HepG2 (cell line): ENCODE measurements at regions not wholly inside any gene's neighbourhood (a gene's known extent, or its start where the extent isn't known, plus 50 kb on each side); places are given as distances from the start of the nearest gene placed in this dataset.

Experiments used
- ATAC-seq: fragments of 200-7000 bp; cut with Tn5 transposase; 3 replicates; pipeline ENCODE4 v1.9.1; 2020; ENCODE audit warnings: mild to moderate bottlenecking, moderate library complexity
- BruUV-seq: library from RNA; stranded (reverse); fragments of 400-500 nt; replicated peaks from 2 replicates; lab custom pipeline; 2021; lab: Mats Ljungman, UMichigan
- CTCF ChIA-PET: fragments of 300-600 bp; formaldehyde crosslinking; extraction: SDS; loops from one replicate; lab custom pipeline; 2021; ENCODE audit warnings: low total read pairs, inconsistent platforms, low intra/inter-chr PET ratio; lab: Yijun Ruan, JAX
- POLR2A ChIA-PET: fragments of 350-600 bp; sonication (Branson Sonifier 250); formaldehyde crosslinking; loops from one replicate; lab custom pipeline; 2020; ENCODE audit warnings: antibody characterized with exemption, inconsistent platforms; lab: Yijun Ruan, JAX
- DNase-seq: peaks from one replicate; pipeline ENCODE4 v3.0.0-alpha.2; 2015; ENCODE audit warnings: low spot score
- FAIRE-seq: peaks from 3 replicates; lab custom pipeline; 2011; peaks lifted over from hg19 to GRCh38; lab: Jason Lieb, UNC
- H2AFZ ChIP-seq: one replicate; pipeline ENCODE4 v1.6.1; 2011; ENCODE audit warnings: low read length, inconsistent platforms
- H3K27ac ChIP-seq: fragments of 300-600 bp; 3 replicates; pipeline ENCODE4 v1.8.0; 2011; ENCODE audit warnings: mixed run types, mild to moderate bottlenecking, mixed read lengths, low read length, inconsistent platforms; ENCODE audit not compliant: insufficient read depth; ENCODE audit errors: extremely low read length
- H3K27me3 ChIP-seq, 2 experiments: fragments of 200-600 bp in 1 of 2; 2 replicates in 1 of 2; 3 replicates in 1 of 2; pipeline versions ENCODE4 v1.6.0 to v1.8.0; 2011; ENCODE audit warnings: low read length in 2 of 2, mild to moderate bottlenecking in 2 of 2, moderate library complexity in 2 of 2, inconsistent platforms in 1 of 2; ENCODE audit not compliant: insufficient read depth in 2 of 2, control insufficient read depth in 1 of 2
- H3K36me3 ChIP-seq, 2 experiments: fragments of 200-600 bp in 1 of 2; replicated peaks in 1 of 2; 2 replicates in 1 of 2; 3 replicates in 1 of 2; pipeline versions ENCODE4 v1.5.1 to v1.8.0; 2011; ENCODE audit warnings: low read length in 2 of 2, inconsistent platforms in 1 of 2; ENCODE audit not compliant: insufficient read depth in 2 of 2, control insufficient read depth in 1 of 2
- H3K4me1 ChIP-seq: 2 replicates; pipeline ENCODE4 v1.5.1; 2012; ENCODE audit warnings: low read length, inconsistent platforms; ENCODE audit not compliant: insufficient read depth
- H3K4me2 ChIP-seq: 2 replicates; pipeline ENCODE4 v1.6.0; 2011; ENCODE audit warnings: low read depth, low read length, inconsistent platforms
- H3K4me3 ChIP-seq, 3 experiments: fragments of 200-600 bp in 1 of 3; sonication (generic), shearing (Covaris generic) in 1 of 3; replicated peaks in 1 of 3; 2 replicates each; pipeline ENCODE4 v1.5.1; 2011 to 2016; ENCODE audit warnings: low read length in 3 of 3, inconsistent platforms in 2 of 3, low read depth in 2 of 3, mild to moderate bottlenecking in 2 of 3, control low read depth in 1 of 3, mixed read lengths in 1 of 3; ENCODE audit not compliant: insufficient read depth in 1 of 3
- H3K79me2 ChIP-seq: one replicate; pipeline ENCODE4 v1.6.1; 2011; ENCODE audit warnings: low read length, inconsistent platforms; ENCODE audit not compliant: insufficient read depth
- H3K9ac ChIP-seq: 2 replicates; pipeline ENCODE4 v1.6.0; 2011; ENCODE audit warnings: mild to moderate bottlenecking, low read depth, low read length, inconsistent platforms; ENCODE audit not compliant: insufficient read depth
- H3K9me3 ChIP-seq: 2 replicates; pipeline ENCODE4 v1.5.1; 2012; ENCODE audit warnings: mild to moderate bottlenecking, low read length
- H4K20me1 ChIP-seq: 2 replicates; pipeline ENCODE4 v1.6.0; 2011; ENCODE audit warnings: inconsistent platforms, mild to moderate bottlenecking, low read length, moderate library complexity; ENCODE audit not compliant: insufficient read depth
- ARNT2 ChIP-seq: sonication (generic); formaldehyde crosslinking; IDR thresholded peaks from 2 replicates; pipeline ENCODE4 v1.8.0; 2022; ENCODE audit warnings: mild to moderate bottlenecking, low read depth, missing genetic modification reagents, moderate library complexity
- GABPB1 ChIP-seq: IDR thresholded peaks from 2 replicates; pipeline ENCODE4 v1.6.1; 2016; ENCODE audit warnings: mild to moderate bottlenecking, missing genetic modification reagents, moderate library complexity, missing compliant biosample characterization
- NFIB ChIP-seq: sonication (generic); formaldehyde crosslinking; IDR thresholded peaks from 2 replicates; pipeline ENCODE4 v1.9.0; 2021; ENCODE audit warnings: missing genetic modification reagents, mild to moderate bottlenecking, borderline replicate concordance
- RARG ChIP-seq: sonication (generic); formaldehyde crosslinking; IDR thresholded peaks from 2 replicates; pipeline ENCODE4 v1.4.0; 2020; ENCODE audit warnings: low read depth, mild to moderate bottlenecking, missing genetic modification reagents
- SRSF4 ChIP-seq: fragments of 200-400 bp; formaldehyde crosslinking; IDR thresholded peaks from one replicate; pipeline ENCODE4 v1.6.1; 2018; ENCODE audit warnings: mild to moderate bottlenecking, low read depth, low read length, moderate library complexity; ENCODE audit not compliant: poor library complexity, severe bottlenecking
- ZNF768 ChIP-seq: sonication (generic); formaldehyde crosslinking; IDR thresholded peaks from 2 replicates; pipeline ENCODE4 v1.4.0; 2020; ENCODE audit warnings: missing genetic modification reagents
- WGBS: methylation state at CpG from one replicate; pipeline ENCODE4 v1.1.6; 2017; ENCODE audit warnings: low lambda C conversion rate; 5-methylcytosine and 5-hydroxymethylcytosine counted together
- in situ Hi-C: cut with HindIII; loops from 2 replicates; pipeline ENCODE4 v1.10.0; 2017; ENCODE audit warnings: low pct_unique_long_range_greater_than_20kb; ENCODE audit not compliant: extremely low pct_ligation_motif_present
- intact Hi-C: fragments of 100-400 bp; cut with micrococcal nuclease; formaldehyde crosslinking; loops from one replicate; pipeline ENCODE4 v1.10.0; 2022; ENCODE audit not compliant: unreplicated experiment
- TF ChIP-seq, protein P1 (sequence below): sonication (generic); formaldehyde crosslinking; IDR thresholded peaks from 2 replicates; pipeline ENCODE4 v1.5.0; 2020; ENCODE audit warnings: mild to moderate bottlenecking, missing genetic modification reagents, borderline replicate concordance

DNA sequence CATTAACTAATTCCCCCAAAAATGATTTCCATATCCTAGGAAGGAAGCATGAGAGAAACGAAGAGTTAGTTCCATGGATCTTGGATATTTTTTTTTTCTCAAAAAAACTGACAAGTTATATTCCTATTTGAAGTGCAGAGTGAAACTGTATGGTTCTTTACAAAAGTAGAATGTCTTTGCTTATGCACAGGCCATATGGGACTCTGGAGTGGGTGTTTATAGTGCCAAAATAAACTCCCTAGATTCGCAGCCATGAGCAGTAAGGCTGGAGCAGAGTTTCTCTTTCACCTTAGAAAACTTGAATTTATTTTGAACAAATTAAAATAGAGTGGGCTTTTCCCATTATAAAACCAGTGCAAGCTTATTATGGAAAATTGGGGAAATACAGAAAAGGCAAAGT lies 239.7 kb downstream of the PDCD6IP start:
- FAIRE-seq (no peak), ATAC-seq (no peak), DNase-seq (no peak)
- no TSS peak for BruUV-seq
- no peaks in the 10 kb centered on the region for H4K20me1 ChIP-seq
- peaks cover 1 to 10% of the 10 kb centered on the region in 2 experiments; a peak in 3 of 5 replicates for H3K27me3 ChIP-seq
- no peaks in the 10 kb centered on the region for H3K36me3 ChIP-seq
- no peak overlapping the region for H3K9ac ChIP-seq
- H2AFZ ChIP-seq = no peak overlapping the region
- intact Hi-C loops (no loop called here), in situ Hi-C loops (no loop called here)
- no peaks in the 10 kb centered on the region for H3K79me2 ChIP-seq
- H3K4me1 ChIP-seq = no peaks in the 10 kb centered on the region
- WGBS = 0% methylated on average over 2 of the region's 2 CpGs
- no peak overlapping the region for H3K4me2 ChIP-seq
- no peaks in the 10 kb centered on the region for H3K9me3 ChIP-seq
- H3K27ac ChIP-seq = no peak overlapping the region
- TF ChIP-seq RARG (CRISPR knock-in tag) (no peak), SRSF4 (no peak), NFIB (CRISPR knock-in tag) (no peak), GABPB1 (CRISPR knock-in tag) (no peak), ZNF768 (CRISPR knock-in tag) (no peak), ARNT2 (CRISPR knock-in tag) (no peak)
- TF ChIP-seq, protein P1, sequence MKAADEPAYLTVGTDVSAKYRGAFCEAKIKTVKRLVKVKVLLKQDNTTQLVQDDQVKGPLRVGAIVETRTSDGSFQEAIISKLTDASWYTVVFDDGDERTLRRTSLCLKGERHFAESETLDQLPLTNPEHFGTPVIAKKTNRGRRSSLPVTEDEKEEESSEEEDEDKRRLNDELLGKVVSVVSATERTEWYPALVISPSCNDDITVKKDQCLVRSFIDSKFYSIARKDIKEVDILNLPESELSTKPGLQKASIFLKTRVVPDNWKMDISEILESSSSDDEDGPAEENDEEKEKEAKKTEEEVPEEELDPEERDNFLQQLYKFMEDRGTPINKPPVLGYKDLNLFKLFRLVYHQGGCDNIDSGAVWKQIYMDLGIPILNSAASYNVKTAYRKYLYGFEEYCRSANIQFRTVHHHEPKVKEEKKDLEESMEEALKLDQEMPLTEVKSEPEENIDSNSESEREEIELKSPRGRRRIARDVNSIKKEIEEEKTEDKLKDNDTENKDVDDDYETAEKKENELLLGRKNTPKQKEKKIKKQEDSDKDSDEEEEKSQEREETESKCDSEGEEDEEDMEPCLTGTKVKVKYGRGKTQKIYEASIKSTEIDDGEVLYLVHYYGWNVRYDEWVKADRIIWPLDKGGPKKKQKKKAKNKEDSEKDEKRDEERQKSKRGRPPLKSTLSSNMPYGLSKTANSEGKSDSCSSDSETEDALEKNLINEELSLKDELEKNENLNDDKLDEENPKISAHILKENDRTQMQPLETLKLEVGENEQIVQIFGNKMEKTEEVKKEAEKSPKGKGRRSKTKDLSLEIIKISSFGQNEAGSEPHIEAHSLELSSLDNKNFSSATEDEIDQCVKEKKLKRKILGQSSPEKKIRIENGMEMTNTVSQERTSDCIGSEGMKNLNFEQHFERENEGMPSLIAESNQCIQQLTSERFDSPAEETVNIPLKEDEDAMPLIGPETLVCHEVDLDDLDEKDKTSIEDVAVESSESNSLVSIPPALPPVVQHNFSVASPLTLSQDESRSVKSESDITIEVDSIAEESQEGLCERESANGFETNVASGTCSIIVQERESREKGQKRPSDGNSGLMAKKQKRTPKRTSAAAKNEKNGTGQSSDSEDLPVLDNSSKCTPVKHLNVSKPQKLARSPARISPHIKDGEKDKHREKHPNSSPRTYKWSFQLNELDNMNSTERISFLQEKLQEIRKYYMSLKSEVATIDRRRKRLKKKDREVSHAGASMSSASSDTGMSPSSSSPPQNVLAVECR (CRISPR knock-in tag) = no peak
- POLR2A ChIA-PET = no interaction called here
- CTCF ChIA-PET = no interaction called here
- no peak overlapping the region for H3K4me3 ChIP-seq
